NT2/D1 (cell line): ENCODE measurements at regions not wholly inside any gene's neighbourhood (a gene's known extent, or its start where the extent isn't known, plus 50 kb on each side); places are given as distances from the start of the nearest gene placed in this dataset.

Experiments
- SUZ12 ChIP-seq: IDR thresholded peaks from 2 replicates; pipeline ENCODE4 v1.6.1; 2011; ENCODE audit not compliant: insufficient read length, insufficient read depth; ENCODE audit errors: extremely low read depth
- YY1 ChIP-seq: IDR thresholded peaks from 2 replicates; pipeline ENCODE4 v1.6.1; 2011; ENCODE audit not compliant: insufficient read length, insufficient read depth
- ZNF274 ChIP-seq: IDR thresholded peaks from 2 replicates; pipeline ENCODE4 v1.6.1; 2011; ENCODE audit warnings: mild to moderate bottlenecking, low read depth, low read length

DNA sequence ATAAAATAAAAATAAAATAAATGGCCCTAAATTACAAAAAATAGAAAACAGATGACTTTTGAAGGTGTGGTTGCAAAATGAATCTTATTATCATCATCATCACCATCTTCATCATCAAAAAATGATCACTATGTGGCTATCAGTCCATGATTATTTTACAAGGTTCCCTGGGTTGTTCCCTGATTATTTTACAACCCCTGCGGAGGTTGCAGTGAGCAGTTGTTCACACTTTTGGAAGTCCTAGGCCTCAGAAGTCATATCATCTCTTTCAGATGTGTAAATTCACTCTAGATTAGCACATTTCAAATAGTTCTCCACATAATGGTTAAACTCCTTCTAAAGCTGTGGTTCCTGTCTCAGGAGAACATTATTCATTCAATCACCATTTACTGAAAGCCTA is 57.4 kb upstream of the NR5A2 start:
- TF ChIP-seq YY1 (no peak), ZNF274 (no peak), SUZ12 (no peak)
